ENCODE measurements at regions not wholly inside any gene's neighbourhood (a gene's known extent, or its start where the extent isn't known, plus 50 kb on each side); places are given as distances from the start of the nearest gene placed in this dataset.

- TF ChIP-seq RARB (CRISPR knock-in tag; IDR thresholded peaks at IDR 0.05), result no peak
- TF ChIP-seq ZFP30 (CRISPR knock-in tag; IDR thresholded peaks at IDR 0.05), result no peak
- TF ChIP-seq ZFP3 (CRISPR knock-in tag; IDR thresholded peaks at IDR 0.05), result no peak
- no peak for TF ChIP-seq ARNTL (CRISPR knock-in tag; IDR thresholded peaks at IDR 0.05; ENCODE audit: borderline replicate concordance, low read depth)
- no peak for TF ChIP-seq CSDC2 (CRISPR knock-in tag; IDR thresholded peaks at IDR 0.05)
- no peak for TF ChIP-seq GLIS3 (CRISPR knock-in tag; IDR thresholded peaks at IDR 0.05)
- no peak for TF ChIP-seq PATZ1 (CRISPR knock-in tag; IDR thresholded peaks at IDR 0.05; ENCODE audit: borderline replicate concordance)
- no peak for TF ChIP-seq CSRNP3 (CRISPR knock-in tag; IDR thresholded peaks at IDR 0.05)
- TF ChIP-seq BACH2 (CRISPR knock-in tag; IDR thresholded peaks at IDR 0.05; ENCODE audit: borderline replicate concordance), result no peak
- TF ChIP-seq OSR1 (CRISPR knock-in tag; IDR thresholded peaks at IDR 0.05), result no peak
- TF ChIP-seq TCF4 (CRISPR knock-in tag; IDR thresholded peaks at IDR 0.05; ENCODE audit: borderline replicate concordance), result no peak
- TF ChIP-seq POU6F1 (CRISPR knock-in tag; IDR thresholded peaks at IDR 0.05; ENCODE audit: borderline replicate concordance, low read depth), result no peak
- TF ChIP-seq TSHZ2 (CRISPR knock-in tag; IDR thresholded peaks at IDR 0.05), result no peak
- TF ChIP-seq ZNF565 (CRISPR knock-in tag; conservative IDR thresholded peaks at IDR 0.05; ENCODE audit: low read depth), result no peak
- no peak for TF ChIP-seq TOX (CRISPR knock-in tag; IDR thresholded peaks at IDR 0.05; ENCODE audit: borderline replicate concordance)
- TF ChIP-seq CREB5 (CRISPR knock-in tag; IDR thresholded peaks at IDR 0.05; ENCODE audit: low read depth), result no peak
- TF ChIP-seq PPARA (CRISPR knock-in tag; IDR thresholded peaks at IDR 0.05; ENCODE audit: borderline replicate concordance), result no peak
- no peak for TF ChIP-seq ISL1 (CRISPR knock-in tag; IDR thresholded peaks at IDR 0.05)
- TF ChIP-seq ESRRG (CRISPR knock-in tag; IDR thresholded peaks at IDR 0.05), result no peak
- no peak for ATAC-seq
Measured at GRCh38 chr5:27619982-27620381, 581.6 kb upstream of the CDH9 start.

GRCh38 chr5:27612161-27612560 lies 573.8 kb upstream of the CDH9 start:
- ATAC-seq, result no peak

More at GRCh38 chr5:27612161-27612560, 573.8 kb upstream of the CDH9 start:
- TF ChIP-seq GLIS3 (CRISPR knock-in tag; IDR thresholded peaks at IDR 0.05) (no peak), CREB5 (CRISPR knock-in tag; IDR thresholded peaks at IDR 0.05; ENCODE audit: low read depth) (no peak), RARB (CRISPR knock-in tag; IDR thresholded peaks at IDR 0.05) (no peak), ZFP30 (CRISPR knock-in tag; IDR thresholded peaks at IDR 0.05) (no peak), BACH2 (CRISPR knock-in tag; IDR thresholded peaks at IDR 0.05; ENCODE audit: borderline replicate concordance) (no peak), ZNF565 (CRISPR knock-in tag; conservative IDR thresholded peaks at IDR 0.05; ENCODE audit: low read depth) (no peak)

Measured in SK-N-SH treated with all-trans-retinoic acid at 6 μM for 48 hours (cell line).